ENCODE measurements at regions not wholly inside any gene's neighbourhood (a gene's known extent, or its start where the extent isn't known, plus 50 kb on each side); places are given as distances from the start of the nearest gene placed in this dataset.

DNA sequence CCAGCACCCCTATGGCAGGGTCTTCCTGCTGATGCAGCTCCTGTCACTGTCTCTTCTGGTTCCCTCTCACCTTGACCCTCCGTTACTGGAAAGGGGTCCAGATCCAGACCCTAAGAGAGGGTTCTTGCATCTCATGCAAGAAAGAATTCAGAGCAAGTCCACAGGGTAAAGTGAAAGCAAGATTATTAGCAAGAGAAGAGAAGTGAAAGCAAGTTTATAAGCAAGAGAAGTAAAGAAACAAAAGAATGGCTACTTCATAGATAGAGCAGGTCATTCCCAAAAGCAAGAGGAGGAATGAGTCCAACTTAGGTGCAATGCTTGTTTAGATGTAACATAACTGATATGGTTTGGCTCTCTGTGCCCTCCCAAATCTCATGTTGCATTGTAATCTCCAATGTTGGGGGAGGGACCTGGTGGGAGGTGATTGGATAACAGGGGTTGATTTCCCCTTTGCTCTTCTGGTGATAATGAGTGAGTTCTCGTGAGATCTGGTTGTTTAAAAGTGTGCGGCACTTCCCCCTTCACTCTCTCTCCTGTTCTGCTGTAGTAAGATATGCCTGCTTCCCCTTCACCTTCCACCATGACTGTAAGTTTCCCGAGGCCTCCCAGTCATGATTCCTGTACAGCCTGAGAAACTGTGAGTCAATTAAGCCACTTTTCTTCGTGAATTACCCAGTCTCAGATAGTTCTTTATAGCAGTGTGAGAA is 183.3 kb downstream of the MED10 start:
- H3K4me2 ChIP-seq (ENCODE audit: low read length) = no peak overlapping the region
- no peaks in the 10 kb centered on the region for H3K9me2 ChIP-seq (ENCODE audit: insufficient read depth, low read length)
- no peaks in the 10 kb centered on the region for H3K27me3 ChIP-seq (ENCODE audit: insufficient read depth, low read depth, low read length)
- H3K9me3 ChIP-seq (ENCODE audit: low read length) = no peaks in the 10 kb centered on the region
- no peaks in the 10 kb centered on the region for H3K36me3 ChIP-seq (ENCODE audit: insufficient read depth, low read length)
- H4K20me1 ChIP-seq (ENCODE audit: insufficient read depth) = no peaks in the 10 kb centered on the region
- H3K27ac ChIP-seq (ENCODE audit: low read length) = no peak overlapping the region
- H3K9ac ChIP-seq (ENCODE audit: low read length) = no peak overlapping the region
- TF ChIP-seq RAD21 (conservative IDR thresholded peaks at IDR 0.05) (no peak), POLR2AphosphoS5 (IDR thresholded peaks at IDR 0.05) (no peak), EP300 (conservative IDR thresholded peaks at IDR 0.05; ENCODE audit: poor library complexity, severe bottlenecking) (no peak), MXI1 (conservative IDR thresholded peaks at IDR 0.05; ENCODE audit: poor library complexity, severe bottlenecking) (no peak), SMC3 (conservative IDR thresholded peaks at IDR 0.05; ENCODE audit: poor library complexity) (no peak), TAF1 (IDR thresholded peaks at IDR 0.05; ENCODE audit: low read depth) (no peak), REST (IDR thresholded peaks at IDR 0.05; ENCODE audit: borderline replicate concordance) (no peak), EZH2 (IDR thresholded peaks at IDR 0.05; ENCODE audit: borderline replicate concordance, insufficient read depth, low read length, poor library complexity, severe bottlenecking) (no peak)
- TF ChIP-seq, protein P1, sequence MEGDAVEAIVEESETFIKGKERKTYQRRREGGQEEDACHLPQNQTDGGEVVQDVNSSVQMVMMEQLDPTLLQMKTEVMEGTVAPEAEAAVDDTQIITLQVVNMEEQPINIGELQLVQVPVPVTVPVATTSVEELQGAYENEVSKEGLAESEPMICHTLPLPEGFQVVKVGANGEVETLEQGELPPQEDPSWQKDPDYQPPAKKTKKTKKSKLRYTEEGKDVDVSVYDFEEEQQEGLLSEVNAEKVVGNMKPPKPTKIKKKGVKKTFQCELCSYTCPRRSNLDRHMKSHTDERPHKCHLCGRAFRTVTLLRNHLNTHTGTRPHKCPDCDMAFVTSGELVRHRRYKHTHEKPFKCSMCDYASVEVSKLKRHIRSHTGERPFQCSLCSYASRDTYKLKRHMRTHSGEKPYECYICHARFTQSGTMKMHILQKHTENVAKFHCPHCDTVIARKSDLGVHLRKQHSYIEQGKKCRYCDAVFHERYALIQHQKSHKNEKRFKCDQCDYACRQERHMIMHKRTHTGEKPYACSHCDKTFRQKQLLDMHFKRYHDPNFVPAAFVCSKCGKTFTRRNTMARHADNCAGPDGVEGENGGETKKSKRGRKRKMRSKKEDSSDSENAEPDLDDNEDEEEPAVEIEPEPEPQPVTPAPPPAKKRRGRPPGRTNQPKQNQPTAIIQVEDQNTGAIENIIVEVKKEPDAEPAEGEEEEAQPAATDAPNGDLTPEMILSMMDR (IDR thresholded peaks at IDR 0.05; ENCODE audit: poor library complexity, severe bottlenecking) = no peak
- H2AFZ ChIP-seq (ENCODE audit: low read depth, low read length) = no peak overlapping the region
- H3F3A ChIP-seq (ENCODE audit: insufficient read depth, low read length, poor library complexity, severe bottlenecking) = no peaks in the 10 kb centered on the region
- H3K4me3 ChIP-seq (ENCODE audit: low read length) = no peak overlapping the region
- no peaks in the 10 kb centered on the region for H3K79me2 ChIP-seq (replicated peaks; ENCODE audit: insufficient read depth, low read length)

DNA sequence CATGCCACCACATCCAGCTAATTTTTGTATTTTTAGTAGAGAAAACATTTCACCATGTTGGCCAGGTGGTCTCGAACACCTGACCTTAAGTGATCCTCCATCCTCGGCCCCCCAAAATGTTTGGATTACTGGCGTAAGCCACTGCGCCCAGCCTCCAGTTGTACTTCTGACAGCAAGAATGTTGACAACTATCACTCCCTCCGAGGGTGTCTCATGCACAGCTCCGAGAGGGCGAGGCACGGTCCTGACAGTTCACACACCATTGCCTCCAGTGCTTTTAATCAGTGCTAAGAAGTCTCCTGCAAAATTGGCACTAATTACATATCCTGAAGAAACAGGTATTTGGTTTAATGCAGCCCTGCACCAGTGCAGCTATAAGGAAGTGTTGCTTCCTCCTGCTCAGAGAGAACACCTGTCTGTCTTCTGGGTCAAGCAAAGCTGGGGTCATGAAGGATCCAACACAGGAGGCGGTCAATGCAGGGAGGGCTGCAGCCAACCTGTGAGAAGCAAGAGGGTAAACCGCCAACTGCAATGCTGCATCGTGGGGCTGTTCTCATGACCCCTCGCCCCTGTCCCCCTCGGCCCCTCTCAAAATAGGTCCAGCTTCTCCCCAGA is 184.0 kb downstream of the MED10 start:
- Histone ChIP-seq H3K79me2 (replicated peaks; ENCODE audit: insufficient read depth, low read length) (no peaks in the 10 kb centered on the region), H3K9me3 (ENCODE audit: low read length) (no peaks in the 10 kb centered on the region), H3K36me3 (ENCODE audit: insufficient read depth, low read length) (no peaks in the 10 kb centered on the region), H2AFZ (ENCODE audit: low read depth, low read length) (no peak overlapping the region), H3K4me3 (ENCODE audit: low read length) (no peak overlapping the region), H3K27me3 (ENCODE audit: insufficient read depth, low read depth, low read length) (no peaks in the 10 kb centered on the region), H4K20me1 (ENCODE audit: insufficient read depth) (no peaks in the 10 kb centered on the region), H3K4me2 (ENCODE audit: low read length) (no peak overlapping the region), H3K27ac (ENCODE audit: low read length) (no peak overlapping the region), H3K9me2 (ENCODE audit: insufficient read depth, low read length) (no peaks in the 10 kb centered on the region), H3K9ac (ENCODE audit: low read length) (no peak overlapping the region), H3F3A (ENCODE audit: insufficient read depth, low read length, poor library complexity, severe bottlenecking) (no peaks in the 10 kb centered on the region)
- TF ChIP-seq RAD21 (conservative IDR thresholded peaks at IDR 0.05) (no peak), MXI1 (conservative IDR thresholded peaks at IDR 0.05; ENCODE audit: poor library complexity, severe bottlenecking) (no peak), POLR2AphosphoS5 (IDR thresholded peaks at IDR 0.05) (no peak), EP300 (conservative IDR thresholded peaks at IDR 0.05; ENCODE audit: poor library complexity, severe bottlenecking) (no peak), EZH2 (IDR thresholded peaks at IDR 0.05; ENCODE audit: borderline replicate concordance, insufficient read depth, low read length, poor library complexity, severe bottlenecking) (no peak), SMC3 (conservative IDR thresholded peaks at IDR 0.05; ENCODE audit: poor library complexity) (no peak), TAF1 (IDR thresholded peaks at IDR 0.05; ENCODE audit: low read depth) (no peak), REST (IDR thresholded peaks at IDR 0.05; ENCODE audit: borderline replicate concordance) (no peak)
- TF ChIP-seq, protein P1 (IDR thresholded peaks at IDR 0.05; ENCODE audit: poor library complexity, severe bottlenecking) = no peak

Measured in neural cell (in vitro differentiated cells).